HEK293 (cell line): ENCODE measurements at regions not wholly inside any gene's neighbourhood (a gene's known extent, or its start where the extent isn't known, plus 50 kb on each side); places are given as distances from the start of the nearest gene placed in this dataset.

ENCODE experiments used
- CTCF ChIA-PET: fragments of 350-600 bp; formaldehyde crosslinking; extraction: SDS; loops from one replicate; lab custom pipeline; 2021; ENCODE audit warnings: antibody characterized with exemption; lab: Yijun Ruan, JAX
- POLR2A ChIA-PET: fragments of 300-600 bp; formaldehyde crosslinking; extraction: SDS; loops from one replicate; lab custom pipeline; 2020; ENCODE audit warnings: antibody characterized with exemption, inconsistent platforms; lab: Yijun Ruan, JAX
- H3K27ac ChIP-seq: fragments of 200-500 bp; sonication (Bioruptor generic); 2 replicates; pipeline ENCODE4 v1.5.1; 2014; ENCODE audit warnings: low read depth, low read length, control low read depth, inconsistent platforms; ENCODE audit errors: extremely low read depth
- H3K36me3 ChIP-seq, 2 experiments: fragments of 200-500 bp in 1 of 2; sonication (Bioruptor generic) in 1 of 2; 1 replicate in 1 of 2; 2 replicates in 1 of 2; pipeline ENCODE4 v1.5.1; 2014 to 2017; ENCODE audit warnings: inconsistent platforms in 2 of 2, low read length in 2 of 2; ENCODE audit not compliant: control insufficient read depth in 2 of 2, insufficient read depth in 1 of 2
- H3K4me1 ChIP-seq: fragments of 200-500 bp; sonication (Bioruptor generic); 2 replicates; pipeline ENCODE4 v1.5.1; 2014; ENCODE audit warnings: mild to moderate bottlenecking, low read length, inconsistent platforms; ENCODE audit not compliant: control insufficient read depth, insufficient read depth
- H3K4me3 ChIP-seq: 2 replicates; pipeline ENCODE4 v1.5.1; 2011; ENCODE audit warnings: low read depth, mild to moderate bottlenecking, control low read depth, low read length, moderate library complexity
- H3K9me3 ChIP-seq: fragments of 200-500 bp; sonication (Bioruptor generic); 2 replicates; pipeline ENCODE4 v1.5.1; 2014; ENCODE audit warnings: low read depth, low read length, inconsistent platforms; ENCODE audit not compliant: control insufficient read depth, insufficient read depth
- BCL6B ChIP-seq: fragments of 450-650 bp; formaldehyde crosslinking; IDR thresholded peaks from 2 replicates; pipeline ENCODE4 v1.5.1; 2017; ENCODE audit warnings: missing biosample characterization, missing genetic modification characterization
- GLIS1 ChIP-seq: fragments of 450-650 bp; formaldehyde crosslinking; IDR thresholded peaks from 2 replicates; pipeline ENCODE4 v1.5.1; 2016; ENCODE audit warnings: missing biosample characterization, missing genetic modification characterization
- HOXD13 ChIP-seq: sonication (generic); formaldehyde crosslinking; IDR thresholded peaks from 2 replicates; pipeline ENCODE4 v1.8.0; 2022; ENCODE audit warnings: missing genetic modification reagents, borderline replicate concordance
- MYNN ChIP-seq: fragments of 450-650 bp; formaldehyde crosslinking; IDR thresholded peaks from 2 replicates; pipeline ENCODE4 v1.5.1; 2016; ENCODE audit warnings: missing biosample characterization, missing genetic modification characterization, borderline replicate concordance
- PRDM1 ChIP-seq: fragments of 450-650 bp; formaldehyde crosslinking; IDR thresholded peaks from 2 replicates; pipeline ENCODE4; 2016; ENCODE audit warnings: missing biosample characterization, missing genetic modification characterization
- YY2 ChIP-seq: fragments of 450-650 bp; formaldehyde crosslinking; IDR thresholded peaks from 2 replicates; pipeline ENCODE4 v1.5.1; 2016; ENCODE audit warnings: missing biosample characterization, missing genetic modification characterization
- ZBTB26 ChIP-seq: fragments of 450-650 bp; formaldehyde crosslinking; optimal IDR thresholded peaks from 2 replicates; pipeline ENCODE3; 2016; ENCODE audit warnings: missing biosample characterization, mild to moderate bottlenecking, missing genetic modification characterization
- ZBTB44 ChIP-seq: fragments of 450-650 bp; IDR thresholded peaks from 2 replicates; pipeline ENCODE4 v1.5.1; 2018; ENCODE audit warnings: missing biosample characterization, mild to moderate bottlenecking, missing genetic modification characterization
- ZFP69B ChIP-seq: fragments of 450-650 bp; formaldehyde crosslinking; IDR thresholded peaks from 2 replicates; pipeline ENCODE4 v1.5.1; 2016; ENCODE audit warnings: missing biosample characterization, missing genetic modification characterization
- ZNF114 ChIP-seq: fragments of 450-650 bp; formaldehyde crosslinking; IDR thresholded peaks from 2 replicates; pipeline ENCODE4 v1.5.0; 2017; ENCODE audit warnings: missing biosample characterization, missing genetic modification characterization
- ZNF146 ChIP-seq: fragments of 450-650 bp; formaldehyde crosslinking; IDR thresholded peaks from 2 replicates; pipeline ENCODE4 v1.5.1; 2016; ENCODE audit warnings: missing biosample characterization, missing genetic modification characterization
- ZNF2 ChIP-seq: fragments of 450-650 bp; formaldehyde crosslinking; IDR thresholded peaks from 2 replicates; pipeline ENCODE4 v1.5.1; 2016; ENCODE audit warnings: missing biosample characterization, missing genetic modification characterization
- ZNF223 ChIP-seq: fragments of 450-650 bp; formaldehyde crosslinking; IDR thresholded peaks from 2 replicates; pipeline ENCODE4 v1.5.1; 2016; ENCODE audit warnings: missing biosample characterization, missing genetic modification characterization
- ZNF280D ChIP-seq: fragments of 450-650 bp; formaldehyde crosslinking; IDR thresholded peaks from 2 replicates; pipeline ENCODE4 v1.5.1; 2016; ENCODE audit warnings: missing biosample characterization, missing genetic modification characterization
- ZNF335 ChIP-seq: fragments of 450-650 bp; formaldehyde crosslinking; conservative IDR thresholded peaks from 2 replicates; pipeline ENCODE4 v1.5.1; 2016; ENCODE audit warnings: missing biosample characterization, missing genetic modification characterization
- ZNF341 ChIP-seq: fragments of 450-650 bp; formaldehyde crosslinking; IDR thresholded peaks from 2 replicates; pipeline ENCODE4; 2016; ENCODE audit warnings: low read depth, missing biosample characterization, missing genetic modification characterization
- ZNF366 ChIP-seq: fragments of 450-650 bp; formaldehyde crosslinking; conservative IDR thresholded peaks from 2 replicates; pipeline ENCODE4 v1.5.1; 2016; ENCODE audit warnings: missing biosample characterization, missing genetic modification characterization
- ZNF391 ChIP-seq: fragments of 450-650 bp; formaldehyde crosslinking; IDR thresholded peaks from 2 replicates; pipeline ENCODE4 v1.5.1; 2016; ENCODE audit warnings: low read depth, missing biosample characterization, missing genetic modification characterization, borderline replicate concordance
- ZNF473 ChIP-seq: fragments of 450-650 bp; formaldehyde crosslinking; IDR thresholded peaks from 2 replicates; pipeline ENCODE4 v1.5.1; 2017; ENCODE audit warnings: missing biosample characterization, missing genetic modification characterization
- ZNF513 ChIP-seq: fragments of 450-650 bp; IDR thresholded peaks from 2 replicates; pipeline ENCODE4 v1.5.1; 2018; ENCODE audit warnings: missing biosample characterization, missing genetic modification characterization
- ZNF529 ChIP-seq: fragments of 450-650 bp; formaldehyde crosslinking; IDR thresholded peaks from 2 replicates; pipeline ENCODE4 v1.5.1; 2017; ENCODE audit warnings: missing genetic modification characterization, missing biosample characterization; ENCODE audit not compliant: insufficient replicate concordance
- ZNF549 ChIP-seq: fragments of 450-650 bp; IDR thresholded peaks from 2 replicates; pipeline ENCODE4 v1.5.1; 2018; ENCODE audit warnings: missing biosample characterization, missing genetic modification characterization, mild to moderate bottlenecking, inconsistent platforms, moderate library complexity
- ZNF623 ChIP-seq: fragments of 450-650 bp; formaldehyde crosslinking; IDR thresholded peaks from 2 replicates; pipeline ENCODE4 v1.5.1; 2016; ENCODE audit warnings: missing biosample characterization, missing genetic modification characterization
- ZNF658 ChIP-seq: fragments of 450-650 bp; formaldehyde crosslinking; IDR thresholded peaks from 2 replicates; pipeline ENCODE4; 2016; ENCODE audit warnings: missing biosample characterization, missing genetic modification characterization
- ZNF701 ChIP-seq: fragments of 450-650 bp; formaldehyde crosslinking; IDR thresholded peaks from 2 replicates; pipeline ENCODE4 v1.5.1; 2016; ENCODE audit warnings: missing biosample characterization, missing genetic modification characterization
- ZNF768 ChIP-seq: fragments of 450-650 bp; formaldehyde crosslinking; IDR thresholded peaks from 2 replicates; pipeline ENCODE4 v1.5.1; 2018; ENCODE audit warnings: missing biosample characterization, mild to moderate bottlenecking, missing genetic modification characterization
- ZNF776 ChIP-seq: fragments of 450-650 bp; formaldehyde crosslinking; IDR thresholded peaks from 2 replicates; pipeline ENCODE4 v1.5.0; 2017; ENCODE audit warnings: missing biosample characterization, missing genetic modification characterization, borderline replicate concordance
- ZNF843 ChIP-seq: fragments of 450-650 bp; formaldehyde crosslinking; IDR thresholded peaks from 2 replicates; pipeline ENCODE4 v1.5.1; 2016; ENCODE audit warnings: missing biosample characterization, missing genetic modification characterization
- ZSCAN30 ChIP-seq: fragments of 450-650 bp; IDR thresholded peaks from 2 replicates; pipeline ENCODE4 v1.5.1; 2018; ENCODE audit warnings: missing biosample characterization, mild to moderate bottlenecking, missing genetic modification characterization, moderate library complexity

- no peak for TF ChIP-seq ZNF701
Observed at GRCh38 chr4:35644591-35644990, 599.7 kb downstream of the ARAP2 start (continued).

GRCh38 chr4:35649011-35649410, 595.3 kb downstream of the ARAP2 start:
- Histone ChIP-seq H3K4me1 (no peaks in the 10 kb centered on the region), H3K36me3 (no peaks in the 10 kb centered on the region), H3K4me3 (no peak overlapping the region), H3K9me3 (no peaks in the 10 kb centered on the region), H3K27ac (no peak overlapping the region)
- CTCF ChIA-PET, result no interaction called here
- TF ChIP-seq ZNF768 (no peak), ZNF146 (no peak), PRDM1 (tag by site-specific recombination) (no peak), ZNF223 (tag by site-specific recombination) (no peak), ZNF843 (tag by site-specific recombination) (no peak), ZNF335 (no peak), ZBTB44 (no peak), ZNF473 (tag by site-specific recombination) (no peak), ZNF2 (tag by site-specific recombination) (no peak), ZNF623 (no peak), BCL6B (tag by site-specific recombination) (no peak), ZNF513 (tag by site-specific recombination) (no peak), ZNF114 (no peak), ZNF776 (tag by site-specific recombination) (no peak), YY2 (tag by site-specific recombination) (no peak), ZNF391 (tag by site-specific recombination) (no peak), ZFP69B (tag by site-specific recombination) (no peak), ZNF529 (tag by site-specific recombination) (no peak)
- POLR2A ChIA-PET, result no interaction called here

- Histone ChIP-seq H3K4me1 (no peaks in the 10 kb centered on the region), H3K4me3 (no peak overlapping the region), H3K27ac (no peak overlapping the region), H3K36me3 (no peaks in the 10 kb centered on the region), H3K9me3 (no peaks in the 10 kb centered on the region)
- ChIA-PET CTCF (no interaction called here), POLR2A (no interaction called here)
- TF ChIP-seq MYNN (tag by site-specific recombination) (no peak), ZNF549 (no peak), ZNF341 (tag by site-specific recombination) (no peak), ZNF280D (tag by site-specific recombination) (no peak), ZSCAN30 (tag by site-specific recombination) (no peak), HOXD13 (CRISPR knock-in tag) (no peak), ZBTB26 (no peak), ZNF658 (tag by site-specific recombination) (no peak), GLIS1 (tag by site-specific recombination) (no peak), ZNF366 (tag by site-specific recombination) (no peak)
Observed at GRCh38 chr4:35649778-35650177, 594.5 kb downstream of the ARAP2 start.
